IMR-90 (cell line): ENCODE measurements at regions not wholly inside any gene's neighbourhood (a gene's known extent, or its start where the extent isn't known, plus 50 kb on each side); places are given as distances from the start of the nearest gene placed in this dataset.

Experiments used
- ATAC-seq: fragments of 200-7000 bp; cut with Tn5 transposase; 2 replicates; pipeline ENCODE4 v1.9.1; 2020; ENCODE audit warnings: low read depth, mild to moderate bottlenecking, moderate library complexity
- BruUV-seq: library from RNA; stranded (reverse); fragments of 400-500 nt; replicated peaks from 2 replicates; lab custom pipeline; 2021; lab: Mats Ljungman, UMichigan
- CTCF ChIA-PET: fragments of 300-600 bp; formaldehyde crosslinking; extraction: SDS; loops from one replicate; lab custom pipeline; 2021; ENCODE audit warnings: antibody characterized with exemption; lab: Yijun Ruan, JAX
- POLR2A ChIA-PET: fragments of 300-600 bp; sonication (Branson Sonifier 250); formaldehyde crosslinking; loops from one replicate; lab custom pipeline; 2022; ENCODE audit warnings: antibody characterized with exemption; ENCODE audit not compliant: unreplicated experiment; lab: Charles Lee
- DNase-seq: peaks from one replicate; pipeline ENCODE4 v3.0.0; 2013
- H2AFZ ChIP-seq: replicated peaks from 2 replicates; pipeline ENCODE3; 2013; ENCODE audit warnings: low read length, mild to moderate bottlenecking; ENCODE audit not compliant: poor library complexity
- H2AK5ac ChIP-seq: 2 replicates; pipeline ENCODE4 v1.6.1; 2013; ENCODE audit warnings: low read depth, low read length, inconsistent platforms
- H2AK9ac ChIP-seq: replicated peaks from 2 replicates; pipeline ENCODE3; 2013; ENCODE audit warnings: mild to moderate bottlenecking, low read depth, low read length, moderate library complexity; ENCODE audit not compliant: poor library complexity
- H2BK120ac ChIP-seq: 2 replicates; pipeline ENCODE4 v1.6.1; 2013; ENCODE audit warnings: low read depth, low read length, inconsistent platforms
- H2BK15ac ChIP-seq: 3 replicates; pipeline ENCODE4 v1.6.1; 2013; ENCODE audit warnings: low read depth, low read length, inconsistent platforms
- H2BK20ac ChIP-seq: 2 replicates; pipeline ENCODE4 v1.6.1; 2013; ENCODE audit warnings: low read depth, mild to moderate bottlenecking, inconsistent platforms, low read length, moderate library complexity
- H2BK5ac ChIP-seq: 2 replicates; pipeline ENCODE4 v1.6.1; 2013; ENCODE audit warnings: mild to moderate bottlenecking, low read depth, low read length, inconsistent platforms; ENCODE audit not compliant: poor library complexity, severe bottlenecking
- H3K14ac ChIP-seq: replicated peaks from 2 replicates; pipeline ENCODE4 v1.6.1; 2013; ENCODE audit warnings: low read depth, low read length, inconsistent platforms
- H3K18ac ChIP-seq: 2 replicates; pipeline ENCODE4 v1.6.1; 2013; ENCODE audit warnings: low read depth, low read length, control low read depth
- H3K23ac ChIP-seq: 2 replicates; pipeline ENCODE4 v1.6.1; 2013; ENCODE audit warnings: low read depth, low read length, inconsistent platforms
- H3K27ac ChIP-seq: 2 replicates; pipeline ENCODE4 v1.5.1; 2013; ENCODE audit warnings: mild to moderate bottlenecking, control low read depth, low read length; ENCODE audit not compliant: insufficient read depth
- H3K27me3 ChIP-seq: 2 replicates; pipeline ENCODE4 v1.6.1; 2013; ENCODE audit warnings: low read length; ENCODE audit not compliant: control insufficient read depth, insufficient read depth
- H3K36me3 ChIP-seq: 2 replicates; pipeline ENCODE4 v1.6.1; 2013; ENCODE audit warnings: low read length, mixed read lengths; ENCODE audit not compliant: control insufficient read depth, insufficient read depth
- H3K4ac ChIP-seq: 2 replicates; pipeline ENCODE4 v1.6.1; 2013; ENCODE audit warnings: low read depth, low read length, inconsistent platforms
- H3K4me1 ChIP-seq: 2 replicates; pipeline ENCODE4 v1.6.1; 2013; ENCODE audit warnings: low read length, mixed read lengths; ENCODE audit not compliant: control insufficient read depth, insufficient read depth
- H3K4me2 ChIP-seq: 2 replicates; pipeline ENCODE4 v1.6.1; 2013; ENCODE audit warnings: low read depth, mild to moderate bottlenecking, control low read depth, low read length, moderate library complexity
- H3K4me3 ChIP-seq: 2 replicates; pipeline ENCODE4 v1.5.1; 2013; ENCODE audit warnings: low read depth, mild to moderate bottlenecking, control low read depth, low read length, moderate library complexity; ENCODE audit not compliant: insufficient read depth
- H3K56ac ChIP-seq: 2 replicates; pipeline ENCODE4 v1.6.1; 2013; ENCODE audit warnings: low read length, inconsistent platforms; ENCODE audit not compliant: insufficient read depth; ENCODE audit errors: extremely low read depth
- H3K79me1 ChIP-seq, 2 experiments: 2 replicates each; pipeline ENCODE4 v1.6.1; 2013; ENCODE audit warnings: low read length in 2 of 2, inconsistent platforms in 1 of 2, low read depth in 1 of 2
- H3K9ac ChIP-seq: 2 replicates; pipeline ENCODE4 v1.6.1; 2013; ENCODE audit warnings: low read depth, low read length, control low read depth
- H3K9me1 ChIP-seq: 2 replicates; pipeline ENCODE4 v1.6.1; 2013; ENCODE audit warnings: low read length, inconsistent platforms; ENCODE audit not compliant: insufficient read depth
- H3K9me3 ChIP-seq: 2 replicates; pipeline ENCODE4 v1.6.1; 2013; ENCODE audit warnings: low read length; ENCODE audit not compliant: control insufficient read depth, insufficient read depth
- H4K20me1 ChIP-seq: 2 replicates; pipeline ENCODE4 v1.6.1; 2013; ENCODE audit warnings: low read length, inconsistent platforms; ENCODE audit not compliant: insufficient read depth
- H4K5ac ChIP-seq: 2 replicates; pipeline ENCODE4 v1.6.1; 2013; ENCODE audit warnings: mild to moderate bottlenecking, low read depth, low read length, control low read depth
- H4K8ac ChIP-seq, 2 experiments: 2 replicates each; pipeline ENCODE4 v1.6.1; 2013; ENCODE audit warnings: low read depth in 2 of 2, low read length in 2 of 2, control low read depth in 1 of 2, inconsistent platforms in 1 of 2
- H4K91ac ChIP-seq: 2 replicates; pipeline ENCODE4 v1.6.1; 2013; ENCODE audit warnings: low read depth, low read length, inconsistent platforms; ENCODE audit not compliant: insufficient read depth
- CEBPB ChIP-seq: IDR thresholded peaks from 2 replicates; pipeline ENCODE4 v1.6.1; 2012; ENCODE audit warnings: low read depth, low read length, improper control_type of control experiment
- MAZ ChIP-seq: IDR thresholded peaks from 2 replicates; pipeline ENCODE4 v1.6.1; 2012; ENCODE audit warnings: low read depth, mild to moderate bottlenecking, low read length, improper control_type of control experiment, moderate library complexity, borderline replicate concordance
- MXI1 ChIP-seq: IDR thresholded peaks from 2 replicates; pipeline ENCODE4 v1.6.1; 2012; ENCODE audit warnings: low read depth, mild to moderate bottlenecking, low read length, moderate library complexity, borderline replicate concordance
- NFE2L2 ChIP-seq: fragments of 150-350 bp; IDR thresholded peaks from 2 replicates; pipeline ENCODE4 v1.6.1; 2016; ENCODE audit warnings: low read depth, mild to moderate bottlenecking, low read length
- RCOR1 ChIP-seq: IDR thresholded peaks from 2 replicates; pipeline ENCODE4 v1.6.1; 2012; ENCODE audit warnings: mild to moderate bottlenecking, low read length, improper control_type of control experiment; ENCODE audit not compliant: insufficient replicate concordance
- RFX5 ChIP-seq: IDR thresholded peaks from 2 replicates; pipeline ENCODE4 v1.8.0; 2012; ENCODE audit warnings: low read depth, mild to moderate bottlenecking, low read length, moderate library complexity
- SMC3 ChIP-seq: fragments of 150-350 bp; IDR thresholded peaks from 2 replicates; pipeline ENCODE4 v1.6.1; 2016; ENCODE audit warnings: low read depth, mild to moderate bottlenecking, antibody characterized with exemption, low read length, moderate library complexity
- WGBS, 2 experiments: methylation state at CpG; one replicate each; pipeline versions ENCODE4 v1.1.5 to v1.1.7; 2013; ENCODE audit warnings: missing lambda C conversion rate in 2 of 2; ENCODE audit not compliant: insufficient read length in 1 of 2; ENCODE audit errors: extremely low coverage in 2 of 2; 5-methylcytosine and 5-hydroxymethylcytosine counted together
- dilution Hi-C: fragments of 300-500 bp; cut with HindIII; formaldehyde crosslinking; loops from one replicate; pipeline ENCODE4 v1.14.3; 2018; ENCODE audit warnings: low sequenced_read_pairs; ENCODE audit not compliant: unreplicated experiment
- in situ Hi-C: fragments of 300-500 bp; cut with MboI; formaldehyde crosslinking; loops from 3 replicates; pipeline ENCODE4 v1.14.3; 2019; ENCODE audit warnings: low sequenced_read_pairs, inconsistent platforms, mixed read lengths
- intact Hi-C: fragments of 100-400 bp; cut with micrococcal nuclease; formaldehyde crosslinking; loops from 2 replicates; pipeline ENCODE4 v1.10.0; 2022
- TF ChIP-seq, protein P1 (sequence below): fragments of 150-350 bp; IDR thresholded peaks from 2 replicates; pipeline ENCODE4 v1.6.1; 2017; ENCODE audit warnings: mild to moderate bottlenecking, antibody characterized with exemption, low read length, low read depth

DNA sequence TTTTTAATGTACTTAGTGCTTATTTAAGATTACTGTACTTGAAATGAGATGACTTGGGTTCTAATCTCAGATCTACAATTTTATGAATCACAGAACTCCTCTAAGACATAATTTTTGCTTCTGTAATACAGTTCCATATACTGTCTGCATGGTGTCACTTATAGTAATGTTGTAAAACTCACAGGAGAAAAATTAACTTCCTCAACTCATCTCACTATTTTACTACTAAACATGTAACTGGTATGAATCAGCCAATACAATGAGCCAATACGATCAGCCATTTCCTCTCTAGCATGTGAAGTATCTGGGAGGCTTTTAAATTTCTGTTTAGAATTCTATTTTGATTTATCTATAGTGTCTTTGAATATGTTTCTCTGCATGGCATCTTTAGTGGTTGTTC is 85.3 kb downstream of the NHLRC3 start:
- Histone ChIP-seq H3K56ac (no peak overlapping the region), H3K9me3 (no peaks in the 10 kb centered on the region), H4K20me1 (no peaks in the 10 kb centered on the region), H4K91ac (no peak overlapping the region), H2AFZ (no peak overlapping the region), H2BK120ac (no peak overlapping the region), H2BK20ac (no peak overlapping the region), H3K14ac (no peak overlapping the region), H4K5ac (no peak overlapping the region), H3K9me1 (no peaks in the 10 kb centered on the region), H3K4me1 (no peaks in the 10 kb centered on the region), H3K23ac (no peak overlapping the region), H3K27me3 (no peaks in the 10 kb centered on the region), H2BK15ac (no peak overlapping the region), H3K79me1 (no peaks in the 10 kb centered on the region), H2AK5ac (no peak overlapping the region), H3K4me3 (no peak overlapping the region), H2BK5ac (no peak overlapping the region), H3K4ac (no peak overlapping the region), H2AK9ac (no peak overlapping the region), H3K18ac (no peak overlapping the region), H3K27ac (no peak overlapping the region), H3K36me3 (no peaks in the 10 kb centered on the region), H4K8ac (no peak overlapping the region), H3K4me2 (no peak overlapping the region), H3K9ac (no peak overlapping the region)
- DNase-seq (no peak), ATAC-seq (no peak)
- intact Hi-C loops: no loop called here
- dilution Hi-C loops: no loop called here
- WGBS, 2 experiments: no CpG with 5 or more reads among the region's 1 CpG
- in situ Hi-C loops: no loop called here
- POLR2A ChIA-PET: no interaction called here
- CTCF ChIA-PET: no interaction called here
- BruUV-seq: no TSS peak
- TF ChIP-seq CEBPB: no peak
- TF ChIP-seq NFE2L2: no peak
- no peak for TF ChIP-seq RCOR1
- TF ChIP-seq RFX5: no peak
- no peak for TF ChIP-seq SMC3
- TF ChIP-seq, protein P1, sequence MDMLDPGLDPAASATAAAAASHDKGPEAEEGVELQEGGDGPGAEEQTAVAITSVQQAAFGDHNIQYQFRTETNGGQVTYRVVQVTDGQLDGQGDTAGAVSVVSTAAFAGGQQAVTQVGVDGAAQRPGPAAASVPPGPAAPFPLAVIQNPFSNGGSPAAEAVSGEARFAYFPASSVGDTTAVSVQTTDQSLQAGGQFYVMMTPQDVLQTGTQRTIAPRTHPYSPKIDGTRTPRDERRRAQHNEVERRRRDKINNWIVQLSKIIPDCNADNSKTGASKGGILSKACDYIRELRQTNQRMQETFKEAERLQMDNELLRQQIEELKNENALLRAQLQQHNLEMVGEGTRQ: no peak
- TF ChIP-seq MAZ: no peak
- TF ChIP-seq MXI1: no peak
